ENCODE measurements at regions not wholly inside any gene's neighbourhood (a gene's known extent, or its start where the extent isn't known, plus 50 kb on each side); places are given as distances from the start of the nearest gene placed in this dataset.

- TF ChIP-seq POLR2A (IDR thresholded peaks at IDR 0.05; ENCODE audit: low read depth, low read length) (no peak), POLR2AphosphoS5 (IDR thresholded peaks at IDR 0.05; ENCODE audit: low read depth, low read length) (no peak)
Measured at GRCh38 chr5:7088849-7089248, 307.1 kb upstream of the ADCY2 start.

Data from GM12892 (cell line).